Thyroid gland (tissue), 4 donors: ENCODE measurements at regions not wholly inside any gene's neighbourhood (a gene's known extent, or its start where the extent isn't known, plus 50 kb on each side); places are given as distances from the start of the nearest gene placed in this dataset.

ENCODE experiments used
- POLR2A ChIP-seq, 2 donors: fragments of 450-650 bp; IDR thresholded peaks; one replicate each; pipeline ENCODE4 v1.6.1; 2017; ENCODE audit warnings: antibody characterized with exemption in 2 of 2, mild to moderate bottlenecking in 2 of 2, moderate library complexity in 1 of 2
- TF ChIP-seq, protein P1 (sequence below), 6 experiments: fragments of 200-600 bp in 3 of 6; fragments of 450-650 bp in 3 of 6; sonication (generic) in 3 of 6; IDR thresholded peaks; one replicate each; pipeline ENCODE4 v1.5.1; 2016 to 2019; ENCODE audit warnings: antibody characterized with exemption in 6 of 6, mild to moderate bottlenecking in 2 of 6, inconsistent platforms in 1 of 6, moderate library complexity in 1 of 6

DNA sequence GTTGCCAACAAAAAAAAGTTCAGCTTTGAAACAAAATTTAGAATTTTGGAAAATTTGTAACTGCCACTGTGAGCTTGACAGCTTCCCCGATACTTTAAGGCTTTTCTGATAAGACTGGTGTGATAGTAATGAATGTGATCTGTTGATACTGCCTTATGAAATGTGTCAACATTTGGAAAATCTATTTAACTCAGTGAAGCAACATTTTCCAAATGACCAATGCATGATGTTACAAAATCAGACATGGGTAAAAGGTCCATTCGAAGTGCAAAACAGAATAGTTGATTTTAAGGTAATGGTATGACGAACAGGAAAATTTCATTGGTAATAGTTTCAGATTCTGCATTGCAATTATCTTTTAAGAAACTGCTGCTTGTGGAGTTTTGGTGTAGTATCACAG, 175.4 kb downstream of the SEM1 start:
- TF ChIP-seq, protein P1, sequence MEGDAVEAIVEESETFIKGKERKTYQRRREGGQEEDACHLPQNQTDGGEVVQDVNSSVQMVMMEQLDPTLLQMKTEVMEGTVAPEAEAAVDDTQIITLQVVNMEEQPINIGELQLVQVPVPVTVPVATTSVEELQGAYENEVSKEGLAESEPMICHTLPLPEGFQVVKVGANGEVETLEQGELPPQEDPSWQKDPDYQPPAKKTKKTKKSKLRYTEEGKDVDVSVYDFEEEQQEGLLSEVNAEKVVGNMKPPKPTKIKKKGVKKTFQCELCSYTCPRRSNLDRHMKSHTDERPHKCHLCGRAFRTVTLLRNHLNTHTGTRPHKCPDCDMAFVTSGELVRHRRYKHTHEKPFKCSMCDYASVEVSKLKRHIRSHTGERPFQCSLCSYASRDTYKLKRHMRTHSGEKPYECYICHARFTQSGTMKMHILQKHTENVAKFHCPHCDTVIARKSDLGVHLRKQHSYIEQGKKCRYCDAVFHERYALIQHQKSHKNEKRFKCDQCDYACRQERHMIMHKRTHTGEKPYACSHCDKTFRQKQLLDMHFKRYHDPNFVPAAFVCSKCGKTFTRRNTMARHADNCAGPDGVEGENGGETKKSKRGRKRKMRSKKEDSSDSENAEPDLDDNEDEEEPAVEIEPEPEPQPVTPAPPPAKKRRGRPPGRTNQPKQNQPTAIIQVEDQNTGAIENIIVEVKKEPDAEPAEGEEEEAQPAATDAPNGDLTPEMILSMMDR (IDR thresholded peaks at IDR 0.05), result no peak
- no peak for TF ChIP-seq POLR2A (IDR thresholded peaks at IDR 0.05)
